ENCODE measurements at regions not wholly inside any gene's neighbourhood (a gene's known extent, or its start where the extent isn't known, plus 50 kb on each side); places are given as distances from the start of the nearest gene placed in this dataset.

- H3K9me3 Mint-ChIP-seq (ENCODE audit: insufficient read depth), result peaks cover 5% of the 10 kb centered on the region
- ChIA-PET POLR2A (no interaction called here), CTCF (no interaction called here)
- no peaks in the 10 kb centered on the region for H3K27me3 Mint-ChIP-seq
- H3K27ac Mint-ChIP-seq, result no peak overlapping the region
- no peaks in the 10 kb centered on the region for H3K4me1 Mint-ChIP-seq
- H4K20me1 ChIP-seq (ENCODE audit: control insufficient read depth, insufficient read depth, low read length, poor library complexity, severe bottlenecking), result no peaks in the 10 kb centered on the region
- H3K27ac ChIP-seq (ENCODE audit: low read length in 2 of 2), result no peak overlapping the region
- H3K4me3 Mint-ChIP-seq, result no peak overlapping the region
- intact Hi-C loops (cut with micrococcal nuclease), result no loop called here
- H3K9ac ChIP-seq (ENCODE audit: low read length), result no peak overlapping the region
- no peak overlapping the region for H3K4me3 ChIP-seq (ENCODE audit: control extremely low read depth in 1 of 5, extremely low read depth in 1 of 5, insufficient read depth in 1 of 5, low read depth in 2 of 5, low read length in 4 of 5)
- H3K4me2 ChIP-seq (replicated peaks; ENCODE audit: low read depth, low read length, poor library complexity, severe bottlenecking), result no peak overlapping the region
- no peak for ATAC-seq (ENCODE audit: low read depth)
- no peaks in the 10 kb centered on the region for H3K27me3 ChIP-seq (replicated peaks in 1 of 4; ENCODE audit: control extremely low read depth in 1 of 4, control insufficient read depth in 3 of 4, insufficient read depth in 4 of 4, low read length in 3 of 4)
- H3K36me3 ChIP-seq (replicated peaks in 1 of 2; ENCODE audit: control extremely low read depth in 1 of 2, control insufficient read depth in 1 of 2, extremely low read depth in 1 of 2, insufficient read depth in 2 of 2, low read length in 1 of 2), result no peaks in the 10 kb centered on the region
- H3K4me1 ChIP-seq (ENCODE audit: control insufficient read depth in 2 of 2, insufficient read depth in 2 of 2, low read length in 2 of 2), result no peaks in the 10 kb centered on the region
- H2AFZ ChIP-seq (ENCODE audit: insufficient read depth, low read depth, low read length, poor library complexity, severe bottlenecking), result no peak overlapping the region
- no peak for DNase-seq
- no peak for TF ChIP-seq EZH2 (IDR thresholded peaks at IDR 0.05; ENCODE audit: borderline replicate concordance, insufficient read depth, low read depth, low read length, poor library complexity, severe bottlenecking)
- TF ChIP-seq, protein P1, sequence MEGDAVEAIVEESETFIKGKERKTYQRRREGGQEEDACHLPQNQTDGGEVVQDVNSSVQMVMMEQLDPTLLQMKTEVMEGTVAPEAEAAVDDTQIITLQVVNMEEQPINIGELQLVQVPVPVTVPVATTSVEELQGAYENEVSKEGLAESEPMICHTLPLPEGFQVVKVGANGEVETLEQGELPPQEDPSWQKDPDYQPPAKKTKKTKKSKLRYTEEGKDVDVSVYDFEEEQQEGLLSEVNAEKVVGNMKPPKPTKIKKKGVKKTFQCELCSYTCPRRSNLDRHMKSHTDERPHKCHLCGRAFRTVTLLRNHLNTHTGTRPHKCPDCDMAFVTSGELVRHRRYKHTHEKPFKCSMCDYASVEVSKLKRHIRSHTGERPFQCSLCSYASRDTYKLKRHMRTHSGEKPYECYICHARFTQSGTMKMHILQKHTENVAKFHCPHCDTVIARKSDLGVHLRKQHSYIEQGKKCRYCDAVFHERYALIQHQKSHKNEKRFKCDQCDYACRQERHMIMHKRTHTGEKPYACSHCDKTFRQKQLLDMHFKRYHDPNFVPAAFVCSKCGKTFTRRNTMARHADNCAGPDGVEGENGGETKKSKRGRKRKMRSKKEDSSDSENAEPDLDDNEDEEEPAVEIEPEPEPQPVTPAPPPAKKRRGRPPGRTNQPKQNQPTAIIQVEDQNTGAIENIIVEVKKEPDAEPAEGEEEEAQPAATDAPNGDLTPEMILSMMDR (IDR thresholded peaks at IDR 0.05), result no peak
- WGBS (ENCODE audit: insufficient coverage), result no CpG with 5 or more reads among the region's 1 CpG
- H3K79me2 ChIP-seq (ENCODE audit: control insufficient read depth, insufficient read depth, low read length), result no peaks in the 10 kb centered on the region
- peaks cover 0 to 5% (median 0%) of the 10 kb centered on the region in 3 donors for H3K9me3 ChIP-seq (ENCODE audit: control extremely low read depth in 1 of 3, control insufficient read depth in 2 of 3, insufficient read depth in 1 of 3, low read length in 2 of 3)
Observed at GRCh38 chr4:23106516-23106915, 413.8 kb downstream of the GBA3 start.

- 100% methylated on average over 1 of the region's 2 CpGs for WGBS (ENCODE audit: insufficient coverage)
- ATAC-seq (ENCODE audit: low read depth) (no peak), DNase-seq (no peak)
- Mint-ChIP-seq H3K4me3 (no peak overlapping the region), H3K9me3 (ENCODE audit: insufficient read depth) (peaks cover 2% of the 10 kb centered on the region), H3K27me3 (no peaks in the 10 kb centered on the region), H3K4me1 (no peaks in the 10 kb centered on the region), H3K27ac (no peak overlapping the region)
- Histone ChIP-seq H3K4me2 (replicated peaks; ENCODE audit: low read depth, low read length, poor library complexity, severe bottlenecking) (no peak overlapping the region), H2AFZ (ENCODE audit: insufficient read depth, low read depth, low read length, poor library complexity, severe bottlenecking) (no peak overlapping the region), H3K9me3 (ENCODE audit: control extremely low read depth in 1 of 3, control insufficient read depth in 2 of 3, insufficient read depth in 1 of 3, low read length in 2 of 3) (peaks cover 0 to 5% (median 0%) of the 10 kb centered on the region in 3 donors), H3K4me1 (ENCODE audit: control insufficient read depth in 2 of 2, insufficient read depth in 2 of 2, low read length in 2 of 2) (no peaks in the 10 kb centered on the region), H3K27ac (ENCODE audit: low read length in 2 of 2) (no peak overlapping the region), H3K27me3 (replicated peaks in 1 of 4; ENCODE audit: control extremely low read depth in 1 of 4, control insufficient read depth in 3 of 4, insufficient read depth in 4 of 4, low read length in 3 of 4) (no peaks in the 10 kb centered on the region), H4K20me1 (ENCODE audit: control insufficient read depth, insufficient read depth, low read length, poor library complexity, severe bottlenecking) (no peaks in the 10 kb centered on the region), H3K36me3 (replicated peaks in 1 of 2; ENCODE audit: control extremely low read depth in 1 of 2, control insufficient read depth in 1 of 2, extremely low read depth in 1 of 2, insufficient read depth in 2 of 2, low read length in 1 of 2) (no peaks in the 10 kb centered on the region), H3K9ac (ENCODE audit: low read length) (no peak overlapping the region), H3K4me3 (ENCODE audit: control extremely low read depth in 1 of 5, extremely low read depth in 1 of 5, insufficient read depth in 1 of 5, low read depth in 2 of 5, low read length in 4 of 5) (no peak overlapping the region), H3K79me2 (ENCODE audit: control insufficient read depth, insufficient read depth, low read length) (no peaks in the 10 kb centered on the region)
- ChIA-PET CTCF (no interaction called here), POLR2A (no interaction called here)
- TF ChIP-seq EZH2 (IDR thresholded peaks at IDR 0.05; ENCODE audit: borderline replicate concordance, insufficient read depth, low read depth, low read length, poor library complexity, severe bottlenecking), result no peak
- TF ChIP-seq, protein P1 (IDR thresholded peaks at IDR 0.05), result no peak
- intact Hi-C loops (cut with micrococcal nuclease), result no loop called here
Observed at GRCh38 chr4:23105759-23106370, 413.1 kb downstream of the GBA3 start.
